Activated T-cell treated with anti-CD3 and anti-CD28 coated beads, Interleukin-2, amount 50 U/mL, for 4 hours (primary cell): ENCODE measurements at regions not wholly inside any gene's neighbourhood (a gene's known extent, or its start where the extent isn't known, plus 50 kb on each side); places are given as distances from the start of the nearest gene placed in this dataset.

Experiments
- ATAC-seq, 2 donors: fragments of 200-7000 bp; cut with Tn5 transposase; one replicate each; pipeline ENCODE4 v1.10.0; 2021
- DNase-seq: peaks from one replicate; pipeline ENCODE4 v3.0.0-alpha.2; 2020
- H3K27me3 Mint-ChIP-seq: one replicate; pipeline ENCODE4 v1.8.0; 2021; ENCODE audit warnings: low read depth, mixed read lengths
- H3K36me3 Mint-ChIP-seq: one replicate; pipeline ENCODE4 v1.8.0; 2022; ENCODE audit warnings: mixed read lengths; ENCODE audit not compliant: insufficient read depth
- H3K4me1 Mint-ChIP-seq: one replicate; pipeline ENCODE4 v1.8.0; 2021; ENCODE audit warnings: low read depth, mixed read lengths
- H3K4me3 Mint-ChIP-seq: one replicate; pipeline ENCODE4 v1.8.0; 2021; ENCODE audit warnings: mild to moderate bottlenecking, moderate library complexity, mixed read lengths
- H3K9me3 Mint-ChIP-seq: one replicate; pipeline ENCODE4 v1.8.0; 2021; ENCODE audit warnings: mixed read lengths

GRCh38 chr20:11861479-11861878 lies 56.2 kb upstream of the BTBD3 start:
- DNase-seq (no peak), ATAC-seq (no peak)
- Mint-ChIP-seq H3K4me1 (no peaks in the 10 kb centered on the region), H3K4me3 (no peak overlapping the region), H3K9me3 (peaks cover 9% of the 10 kb centered on the region), H3K36me3 (no peaks in the 10 kb centered on the region), H3K27me3 (no peaks in the 10 kb centered on the region)

- H3K9me3 Mint-ChIP-seq, result peaks cover 4% of the 10 kb centered on the region
- H3K27me3 Mint-ChIP-seq, result no peaks in the 10 kb centered on the region
- H3K4me3 Mint-ChIP-seq, result no peak overlapping the region
- no peaks in the 10 kb centered on the region for H3K4me1 Mint-ChIP-seq
- ATAC-seq, result no peak
- no peaks in the 10 kb centered on the region for H3K36me3 Mint-ChIP-seq
- no peak for DNase-seq
These were observed 50.3 kb upstream of the BTBD3 start for GRCh38 chr20:11867291-11867919.
